ENCODE measurements at regions not wholly inside any gene's neighbourhood (a gene's known extent, or its start where the extent isn't known, plus 50 kb on each side); places are given as distances from the start of the nearest gene placed in this dataset.

GRCh38 chr9:90167914-90168313 lies 474.7 kb downstream of the DIRAS2 start:
- TF ChIP-seq CTCF (IDR thresholded peaks at IDR 0.05) (no peak), POLR2A (IDR thresholded peaks at IDR 0.05) (no peak)
